GM12892 (cell line): ENCODE measurements at regions not wholly inside any gene's neighbourhood (a gene's known extent, or its start where the extent isn't known, plus 50 kb on each side); places are given as distances from the start of the nearest gene placed in this dataset.

Experiments used
- POLR2A ChIP-seq: IDR thresholded peaks from 2 replicates; pipeline ENCODE4 v1.6.1; 2011; ENCODE audit warnings: low read depth, low read length, control low read depth
- TAF1 ChIP-seq: IDR thresholded peaks from 2 replicates; pipeline ENCODE4 v1.6.1; 2011; ENCODE audit warnings: low read depth, mild to moderate bottlenecking, control low read depth, low read length, borderline replicate concordance

- TF ChIP-seq POLR2A (no peak), TAF1 (no peak)
Measured at GRCh38 chr4:126057371-126057770, 742.6 kb downstream of the FAT4 start.
